HEK293T (cell line): ENCODE measurements at regions not wholly inside any gene's neighbourhood (a gene's known extent, or its start where the extent isn't known, plus 50 kb on each side); places are given as distances from the start of the nearest gene placed in this dataset.

Experiments
- BHLHE40 ChIP-seq: fragments of 450-650 bp; IDR thresholded peaks from 2 replicates; pipeline ENCODE4 v1.6.1; 2016; ENCODE audit warnings: mild to moderate bottlenecking, moderate library complexity, borderline replicate concordance
- FOXK2 ChIP-seq: fragments of 450-650 bp; IDR thresholded peaks from 2 replicates; pipeline ENCODE4 v1.6.1; 2016; ENCODE audit warnings: mild to moderate bottlenecking
- FOXM1 ChIP-seq: fragments of 450-650 bp; IDR thresholded peaks from 2 replicates; pipeline ENCODE4 v1.6.1; 2017; ENCODE audit warnings: mild to moderate bottlenecking, borderline replicate concordance
- SUZ12 ChIP-seq: fragments of 450-650 bp; IDR thresholded peaks from 2 replicates; pipeline ENCODE4 v1.6.1; 2016; ENCODE audit warnings: mild to moderate bottlenecking

DNA sequence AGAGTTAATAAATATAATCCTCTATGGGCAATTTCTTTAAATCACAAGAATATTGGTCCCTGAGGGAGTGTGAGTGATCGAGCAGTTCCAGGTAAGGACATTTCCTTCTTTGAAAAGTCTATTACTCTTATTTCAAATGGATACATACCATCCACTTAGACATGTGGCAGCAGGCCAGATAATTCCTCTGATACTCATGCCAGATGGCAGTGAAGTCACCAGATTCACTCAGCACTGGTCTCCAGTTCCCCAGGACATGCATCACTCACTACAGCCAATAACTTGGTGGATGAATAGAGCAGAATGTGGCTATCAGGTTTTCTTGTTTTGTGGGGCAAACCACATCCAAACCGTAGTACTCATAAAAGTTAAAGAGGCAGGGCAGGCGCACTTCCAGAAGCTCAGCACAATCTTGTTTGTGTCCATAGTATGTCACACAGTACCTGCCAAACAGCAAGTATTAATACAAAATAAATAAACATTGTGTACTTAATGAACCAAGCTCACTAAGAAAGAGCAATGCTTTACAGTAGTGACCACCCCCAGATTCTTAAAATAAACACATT, 74.2 kb upstream of the CD53 start:
- TF ChIP-seq FOXM1, result no peak
- TF ChIP-seq BHLHE40, result no peak
- no peak for TF ChIP-seq FOXK2
- TF ChIP-seq SUZ12, result no peak
